ENCODE measurements at regions not wholly inside any gene's neighbourhood (a gene's known extent, or its start where the extent isn't known, plus 50 kb on each side); places are given as distances from the start of the nearest gene placed in this dataset.
"Not testable (repeated sequence)": the region's sequence is repeated elsewhere in the genome, so short reads cannot be mapped to it uniquely, and the experiment has no call there.

GRCh38 chr5:90128551-90128950 is 281.0 kb downstream of the CETN3 start:
- no peak for DNase-seq

- no peak for DNase-seq
Observed at GRCh38 chr5:90119531-90119971, 290.0 kb downstream of the CETN3 start.

- DNase-seq = no peak
Observed at GRCh38 chr5:90117005-90117404, 292.6 kb downstream of the CETN3 start.

- no peak for DNase-seq
Observed at GRCh38 chr5:90113108-90113507, 296.4 kb downstream of the CETN3 start.

GRCh38 chr5:90112033-90112692 is 297.4 kb downstream of the CETN3 start:
- no peak for DNase-seq

- no peak for DNase-seq
Observed at GRCh38 chr5:90111364-90112032, 298.1 kb downstream of the CETN3 start.

- DNase-seq = no peak
Observed at GRCh38 chr5:90109285-90109684, 300.3 kb downstream of the CETN3 start.

- no peak for DNase-seq
Observed at GRCh38 chr5:90099099-90099498, 310.5 kb downstream of the CETN3 start.

GRCh38 chr5:90097082-90097477 is 312.5 kb downstream of the CETN3 start:
- DNase-seq = no peak

- DNase-seq = no peak
Observed at GRCh38 chr5:90096415-90097081, 313.0 kb downstream of the CETN3 start.

GRCh38 chr5:90095292-90096060 is 314.1 kb downstream of the CETN3 start:
- no peak for DNase-seq

GRCh38 chr5:90093751-90094485 is 315.6 kb downstream of the CETN3 start:
- no peak for DNase-seq

- no peak for DNase-seq
Observed at GRCh38 chr5:90092734-90093133, 316.8 kb downstream of the CETN3 start.

GRCh38 chr5:90084342-90084741 is 325.2 kb downstream of the CETN3 start:
- no peak for DNase-seq

- not testable (repeated sequence) for DNase-seq
Observed at GRCh38 chr5:90073026-90073570, 336.5 kb downstream of the CETN3 start.

GRCh38 chr5:90071656-90072055 is 337.9 kb downstream of the CETN3 start:
- no peak for DNase-seq

- no peak for DNase-seq
Observed at GRCh38 chr5:90071066-90071465, 338.5 kb downstream of the CETN3 start.

GRCh38 chr5:90066920-90067319 is 342.6 kb downstream of the CETN3 start:
- no peak for DNase-seq

GRCh38 chr5:90056911-90057705 is 352.4 kb downstream of the CETN3 start:
- DNase-seq = no peak

GRCh38 chr5:90055831-90056328 is 353.7 kb downstream of the CETN3 start:
- no peak for DNase-seq

- DNase-seq = no peak
Observed at GRCh38 chr5:90054612-90055011, 354.9 kb downstream of the CETN3 start.

All from effector CD8-positive, alpha-beta T cell (primary cell).